Activated naive CD4-positive, alpha-beta T cell treated with anti-CD3 and anti-CD28 coated beads, Interleukin-2, amount 50 U/mL, for 24 hours (primary cell): ENCODE measurements at regions not wholly inside any gene's neighbourhood (a gene's known extent, or its start where the extent isn't known, plus 50 kb on each side); places are given as distances from the start of the nearest gene placed in this dataset.
"Not testable (repeated sequence)": the region's sequence is repeated elsewhere in the genome, so short reads cannot be mapped to it uniquely, and the experiment has no call there.

Experiments used
- H3K27ac Mint-ChIP-seq: one replicate; pipeline ENCODE4 v1.8.0; 2021; ENCODE audit warnings: mild to moderate bottlenecking, mixed read lengths
- H3K27me3 Mint-ChIP-seq: one replicate; pipeline ENCODE4 v1.8.0; 2021; ENCODE audit warnings: mixed read lengths
- H3K36me3 Mint-ChIP-seq: one replicate; pipeline ENCODE4 v1.8.0; 2021; ENCODE audit warnings: mixed read lengths
- H3K4me1 Mint-ChIP-seq: one replicate; pipeline ENCODE4 v1.8.0; 2021; ENCODE audit warnings: mixed read lengths
- H3K4me3 Mint-ChIP-seq: one replicate; pipeline ENCODE4 v1.8.0; 2021; ENCODE audit warnings: mild to moderate bottlenecking, mixed read lengths
- H3K9me3 Mint-ChIP-seq: one replicate; pipeline ENCODE4 v1.8.0; 2021; ENCODE audit warnings: mixed read lengths

- no peaks in the 10 kb centered on the region for H3K9me3 Mint-ChIP-seq
- H3K4me3 Mint-ChIP-seq: no peak overlapping the region
- H3K4me1 Mint-ChIP-seq: no peaks in the 10 kb centered on the region
- H3K36me3 Mint-ChIP-seq: no peaks in the 10 kb centered on the region
- H3K27ac Mint-ChIP-seq: no peak overlapping the region
- no peaks in the 10 kb centered on the region for H3K27me3 Mint-ChIP-seq
These were observed 511.3 kb downstream of the DIPK2A start for GRCh38 chr3:144482876-144483275.

DNA sequence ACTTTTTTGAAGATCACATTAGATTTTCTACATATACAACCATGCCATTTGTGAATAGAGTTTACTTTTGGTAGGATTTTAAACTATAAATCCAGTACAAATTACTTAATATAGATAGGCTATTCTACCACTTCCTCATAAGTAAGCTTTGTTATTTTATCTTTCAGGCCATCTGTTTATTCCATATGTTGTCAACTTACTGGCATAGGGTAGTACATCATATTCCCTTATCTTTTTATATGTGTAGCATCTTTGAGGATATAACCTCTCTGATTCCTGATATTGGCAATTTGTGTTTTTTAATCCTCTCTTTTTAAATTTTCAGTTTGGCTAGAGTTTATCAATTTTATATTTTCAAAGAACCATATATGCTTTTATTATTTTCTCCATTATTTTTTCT lies 515.4 kb downstream of the DIPK2A start:
- H3K9me3 Mint-ChIP-seq: no peaks in the 10 kb centered on the region
- no peaks in the 10 kb centered on the region for H3K4me1 Mint-ChIP-seq
- H3K27ac Mint-ChIP-seq: no peak overlapping the region
- no peak overlapping the region for H3K4me3 Mint-ChIP-seq
- H3K36me3 Mint-ChIP-seq: no peaks in the 10 kb centered on the region
- peaks cover 2% of the 10 kb centered on the region for H3K27me3 Mint-ChIP-seq

DNA sequence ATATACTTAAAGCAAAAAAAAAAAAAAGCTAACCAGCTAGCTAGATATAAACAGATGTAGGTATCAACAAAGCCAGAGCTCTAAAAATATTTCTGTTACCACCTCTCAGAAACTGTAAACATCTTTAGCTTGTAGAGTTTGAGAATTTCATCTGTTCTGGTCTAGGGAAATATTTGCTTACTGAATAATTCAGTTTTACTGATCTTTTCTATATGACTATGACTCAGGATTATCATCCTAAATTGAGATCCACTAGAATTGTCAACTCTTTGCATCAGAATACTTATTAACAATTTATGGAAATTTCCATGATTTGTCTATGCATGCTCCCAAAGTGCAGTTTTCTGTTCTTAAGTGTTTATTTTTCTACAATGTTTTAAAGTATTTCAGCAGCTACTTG lies 517.3 kb downstream of the DIPK2A start:
- Mint-ChIP-seq H3K36me3 (no peaks in the 10 kb centered on the region), H3K27me3 (peaks cover 3% of the 10 kb centered on the region)

DNA sequence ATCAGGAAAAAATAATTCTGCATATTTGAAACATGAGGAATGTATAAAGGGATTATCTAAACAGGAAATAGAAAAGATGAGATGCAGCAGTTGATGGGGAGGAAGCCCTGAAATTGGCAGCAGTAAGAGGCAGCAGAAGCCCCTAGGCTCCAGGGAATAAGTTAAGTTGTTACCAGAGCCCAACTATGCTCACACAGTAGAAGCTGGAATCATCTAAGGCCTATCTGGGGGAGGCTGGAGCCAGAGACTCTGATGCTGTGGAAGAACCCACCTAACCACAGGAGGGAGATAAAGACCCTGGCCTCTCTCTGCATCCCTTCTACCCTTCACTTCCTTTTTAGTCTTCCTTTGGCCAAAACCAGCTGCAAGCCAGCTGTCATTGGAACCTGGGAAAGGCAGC lies 519.7 kb downstream of the DIPK2A start:
- H3K4me1 Mint-ChIP-seq: no peaks in the 10 kb centered on the region
- H3K9me3 Mint-ChIP-seq: no peaks in the 10 kb centered on the region
- H3K4me3 Mint-ChIP-seq: no peak overlapping the region
- H3K36me3 Mint-ChIP-seq: no peaks in the 10 kb centered on the region
- no peak overlapping the region for H3K27ac Mint-ChIP-seq
- H3K27me3 Mint-ChIP-seq: peaks cover 3% of the 10 kb centered on the region

More for the DNA sequence above, 517.3 kb downstream of the DIPK2A start:
- Mint-ChIP-seq H3K4me1 (no peaks in the 10 kb centered on the region), H3K9me3 (no peaks in the 10 kb centered on the region), H3K27ac (no peak overlapping the region), H3K4me3 (no peak overlapping the region)

DNA sequence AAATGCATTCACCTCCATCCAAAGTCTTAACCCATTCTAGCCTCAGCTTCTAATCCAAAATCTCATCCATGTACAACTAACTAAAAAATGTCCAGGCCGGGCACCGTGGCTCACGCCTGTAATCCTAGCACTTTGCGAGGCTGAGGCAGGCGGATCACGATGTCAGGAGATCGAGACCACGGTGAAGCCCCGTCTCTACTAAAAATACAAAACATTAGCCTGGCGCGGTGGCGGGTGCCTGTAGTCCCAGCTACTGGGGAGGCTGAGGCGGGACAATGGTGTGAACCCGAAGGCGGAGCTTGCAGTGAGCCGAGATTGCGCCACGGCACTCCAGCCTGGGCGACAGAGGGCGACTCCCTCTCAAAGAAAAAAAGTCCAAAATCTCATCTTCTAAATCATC lies 523.0 kb downstream of the DIPK2A start:
- H3K36me3 Mint-ChIP-seq, H3K4me1 Mint-ChIP-seq, H3K27me3 Mint-ChIP-seq, H3K4me3 Mint-ChIP-seq, H3K27ac Mint-ChIP-seq, H3K9me3 Mint-ChIP-seq: not testable (repeated sequence)

GRCh38 chr3:144496141-144496835 lies 524.7 kb downstream of the DIPK2A start:
- Mint-ChIP-seq H3K4me1 (no peaks in the 10 kb centered on the region), H3K4me3 (no peak overlapping the region), H3K27me3 (peaks cover 3% of the 10 kb centered on the region), H3K9me3 (no peaks in the 10 kb centered on the region), H3K27ac (no peak overlapping the region), H3K36me3 (no peaks in the 10 kb centered on the region)

DNA sequence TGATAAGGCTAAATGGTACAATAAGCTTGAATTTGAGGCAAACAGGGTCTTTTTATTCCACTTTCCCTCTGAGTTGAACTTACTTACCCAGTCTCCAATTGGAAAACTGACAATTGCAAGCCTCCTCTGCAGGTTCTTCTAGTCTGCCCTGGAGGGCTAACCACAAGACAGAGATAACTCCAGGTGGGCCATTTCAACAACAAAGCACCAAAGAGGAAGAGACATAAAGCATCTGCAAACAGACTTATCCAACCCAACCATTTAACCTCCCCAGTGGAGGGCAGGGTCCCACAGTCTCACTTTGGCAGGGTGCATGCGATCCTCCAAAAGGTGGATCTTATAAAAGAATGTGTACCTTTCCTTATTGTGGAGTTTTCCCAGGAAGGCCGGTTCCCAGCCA lies 525.8 kb downstream of the DIPK2A start:
- H3K27ac Mint-ChIP-seq: no peak overlapping the region
- H3K27me3 Mint-ChIP-seq: peaks cover 2% of the 10 kb centered on the region
- H3K4me1 Mint-ChIP-seq: no peaks in the 10 kb centered on the region
- H3K9me3 Mint-ChIP-seq: no peaks in the 10 kb centered on the region
- no peak overlapping the region for H3K4me3 Mint-ChIP-seq
- no peaks in the 10 kb centered on the region for H3K36me3 Mint-ChIP-seq

- H3K36me3 Mint-ChIP-seq: no peaks in the 10 kb centered on the region
- H3K27ac Mint-ChIP-seq: no peak overlapping the region
- H3K4me3 Mint-ChIP-seq: no peak overlapping the region
- no peaks in the 10 kb centered on the region for H3K4me1 Mint-ChIP-seq
- H3K9me3 Mint-ChIP-seq: no peaks in the 10 kb centered on the region
- peaks cover 1% of the 10 kb centered on the region for H3K27me3 Mint-ChIP-seq
These were observed 527.6 kb downstream of the DIPK2A start for GRCh38 chr3:144499001-144499930.

DNA sequence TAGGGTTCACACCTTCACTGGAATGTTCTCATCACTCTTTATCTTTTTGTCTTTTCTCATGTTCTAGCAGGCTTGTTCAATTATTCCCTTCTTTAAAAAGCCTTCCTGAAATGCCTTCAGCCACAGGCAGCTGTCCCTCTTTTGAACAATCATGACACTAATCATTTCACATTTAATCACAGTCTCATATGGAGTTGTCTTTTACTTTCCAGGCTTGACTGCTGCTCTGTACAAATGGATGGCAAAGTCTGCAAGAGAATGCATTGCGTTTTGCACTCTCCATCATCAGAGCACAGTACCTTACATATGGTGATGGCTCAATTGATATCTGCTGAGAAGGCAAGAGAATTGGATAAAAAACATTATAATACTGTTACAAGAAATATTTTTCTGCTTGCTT lies 529.8 kb downstream of the DIPK2A start:
- Mint-ChIP-seq H3K4me3 (no peak overlapping the region), H3K27ac (no peak overlapping the region), H3K4me1 (no peaks in the 10 kb centered on the region), H3K27me3 (peaks cover 1% of the 10 kb centered on the region), H3K36me3 (no peaks in the 10 kb centered on the region), H3K9me3 (no peaks in the 10 kb centered on the region)

DNA sequence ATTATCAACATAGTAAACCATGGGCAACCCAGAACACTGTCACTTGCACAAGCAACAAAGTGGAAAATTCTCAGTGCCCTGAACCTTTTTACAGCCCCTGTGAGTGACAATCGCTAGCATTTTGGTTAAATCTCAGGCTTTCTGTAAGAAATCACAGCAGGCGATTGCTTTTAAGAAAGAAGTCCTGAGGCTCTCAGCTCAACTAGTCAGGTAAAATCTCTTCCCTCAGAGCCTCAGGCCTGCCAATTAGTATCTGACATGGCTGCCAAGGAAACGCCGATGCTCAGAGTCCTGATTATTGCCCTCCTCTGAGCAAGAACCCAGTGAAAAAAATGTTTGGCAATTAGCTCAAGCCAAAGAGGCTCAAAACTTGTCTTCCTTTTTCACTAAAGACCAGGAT lies 530.8 kb downstream of the DIPK2A start:
- Mint-ChIP-seq H3K4me1 (no peaks in the 10 kb centered on the region), H3K4me3 (no peak overlapping the region), H3K27me3 (peaks cover 1% of the 10 kb centered on the region), H3K36me3 (no peaks in the 10 kb centered on the region), H3K27ac (no peak overlapping the region), H3K9me3 (no peaks in the 10 kb centered on the region)

DNA sequence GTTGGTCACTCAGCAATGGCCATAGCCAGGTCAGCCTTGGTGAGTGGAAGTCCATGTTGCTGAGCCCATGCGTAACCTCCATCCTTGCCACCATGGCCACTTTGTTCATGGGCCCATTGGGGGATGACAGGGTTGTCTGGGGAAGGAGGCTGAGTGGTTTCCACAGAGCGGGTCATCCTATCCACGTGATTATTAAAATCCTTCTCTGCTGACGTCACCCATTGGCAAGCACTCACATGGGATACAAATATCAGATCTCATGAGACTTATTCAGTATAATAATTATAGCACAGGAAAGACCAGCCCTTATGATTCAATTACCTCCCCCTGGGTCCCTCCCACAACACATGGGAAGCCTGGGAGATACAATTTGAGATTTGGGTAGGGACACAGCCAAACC lies 534.8 kb downstream of the DIPK2A start:
- H3K36me3 Mint-ChIP-seq, H3K27me3 Mint-ChIP-seq, H3K27ac Mint-ChIP-seq, H3K4me3 Mint-ChIP-seq, H3K4me1 Mint-ChIP-seq, H3K9me3 Mint-ChIP-seq: not testable (repeated sequence)

GRCh38 chr3:144511346-144511745 lies 539.7 kb downstream of the DIPK2A start:
- H3K27ac Mint-ChIP-seq: no peak overlapping the region
- no peak overlapping the region for H3K4me3 Mint-ChIP-seq
- H3K36me3 Mint-ChIP-seq: no peaks in the 10 kb centered on the region
- H3K4me1 Mint-ChIP-seq: no peaks in the 10 kb centered on the region
- no peaks in the 10 kb centered on the region for H3K9me3 Mint-ChIP-seq
- peaks cover 1% of the 10 kb centered on the region for H3K27me3 Mint-ChIP-seq

DNA sequence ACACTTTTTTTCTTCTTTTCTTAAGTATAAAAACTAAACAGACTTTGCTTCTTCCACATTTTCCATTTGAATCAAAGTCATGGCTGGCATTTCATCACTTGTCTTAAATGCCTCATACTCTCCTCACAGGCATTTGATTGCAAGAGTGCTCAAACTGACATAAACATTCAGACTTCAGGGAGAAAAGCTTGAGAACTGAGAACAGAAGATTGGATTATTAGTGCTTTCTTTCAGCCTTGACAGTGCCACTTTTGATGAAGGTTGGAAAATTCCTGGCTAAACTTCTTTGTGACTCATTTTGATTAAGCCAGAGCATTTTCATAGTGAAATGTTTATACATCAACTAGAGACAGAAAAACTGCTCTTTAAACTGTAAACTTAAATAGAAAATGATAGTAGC lies 544.4 kb downstream of the DIPK2A start:
- H3K27me3 Mint-ChIP-seq: peaks cover 5% of the 10 kb centered on the region
- H3K4me1 Mint-ChIP-seq: no peaks in the 10 kb centered on the region
- no peak overlapping the region for H3K4me3 Mint-ChIP-seq
- H3K27ac Mint-ChIP-seq: no peak overlapping the region
- no peaks in the 10 kb centered on the region for H3K9me3 Mint-ChIP-seq
- H3K36me3 Mint-ChIP-seq: no peaks in the 10 kb centered on the region

DNA sequence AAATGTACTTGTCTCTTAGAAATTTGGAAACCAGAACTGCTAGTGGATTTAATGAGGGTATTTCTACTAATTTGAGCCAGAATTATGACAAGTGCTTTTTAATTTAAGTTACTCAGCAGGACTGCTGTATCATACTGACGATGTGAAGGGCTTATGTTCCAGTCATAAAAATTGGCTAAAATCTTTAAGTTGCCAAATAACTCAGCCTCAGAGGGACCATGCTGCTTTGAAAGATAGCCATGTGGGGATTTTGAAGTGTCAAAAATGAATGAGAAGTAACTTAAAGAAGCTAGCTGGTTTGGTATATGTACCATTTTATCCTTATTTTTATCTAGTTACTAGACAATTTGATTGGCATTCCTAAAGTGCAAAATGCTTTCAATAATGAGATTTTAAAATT lies 545.0 kb downstream of the DIPK2A start:
- Mint-ChIP-seq H3K4me1 (no peaks in the 10 kb centered on the region), H3K27me3 (peaks cover 5% of the 10 kb centered on the region), H3K4me3 (no peak overlapping the region), H3K36me3 (no peaks in the 10 kb centered on the region), H3K9me3 (no peaks in the 10 kb centered on the region), H3K27ac (no peak overlapping the region)

DNA sequence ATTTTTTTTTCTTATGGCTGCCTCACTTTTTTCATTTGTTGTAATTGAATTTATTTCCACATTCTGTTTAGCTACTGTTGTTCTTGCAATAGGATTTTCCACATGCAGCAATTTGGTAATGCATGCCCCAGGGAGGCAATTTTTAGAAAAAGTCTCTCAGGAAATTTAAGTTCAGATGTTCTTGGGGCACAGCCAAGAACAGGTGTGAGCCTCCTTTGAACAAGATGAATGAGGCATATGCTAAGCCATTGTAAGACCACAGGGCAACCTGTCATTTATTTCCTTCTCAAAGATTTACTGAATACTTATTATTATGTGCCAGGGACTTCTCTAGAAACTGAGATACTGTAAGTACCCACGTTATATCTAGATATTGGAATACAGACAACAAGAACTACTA lies 549.5 kb downstream of the DIPK2A start:
- peaks cover 4% of the 10 kb centered on the region for H3K27me3 Mint-ChIP-seq
- no peak overlapping the region for H3K4me3 Mint-ChIP-seq
- H3K36me3 Mint-ChIP-seq: no peaks in the 10 kb centered on the region
- H3K9me3 Mint-ChIP-seq: no peaks in the 10 kb centered on the region
- H3K4me1 Mint-ChIP-seq: no peaks in the 10 kb centered on the region
- no peak overlapping the region for H3K27ac Mint-ChIP-seq

- no peaks in the 10 kb centered on the region for H3K9me3 Mint-ChIP-seq
- no peaks in the 10 kb centered on the region for H3K36me3 Mint-ChIP-seq
- H3K27me3 Mint-ChIP-seq: no peaks in the 10 kb centered on the region
- no peak overlapping the region for H3K4me3 Mint-ChIP-seq
- no peaks in the 10 kb centered on the region for H3K4me1 Mint-ChIP-seq
- no peak overlapping the region for H3K27ac Mint-ChIP-seq
These were observed 550.8 kb downstream of the DIPK2A start for GRCh38 chr3:144522456-144522855.
